GM18907 (cell line): ENCODE measurements at regions not wholly inside any gene's neighbourhood (a gene's known extent, or its start where the extent isn't known, plus 50 kb on each side); places are given as distances from the start of the nearest gene placed in this dataset.

ENCODE experiments used
- ATAC-seq: cut with Tn5 transposase; IDR thresholded peaks from one replicate; pipeline ENCODE4 v1.9.1; 2021; ENCODE audit warnings: mild to moderate bottlenecking, moderate library complexity; ENCODE audit not compliant: unreplicated experiment

- ATAC-seq, result no peak
Observed at GRCh38 chr2:12594590-12594989, 122.1 kb upstream of the TRIB2 start.

GRCh38 chr2:12596771-12597170, 120.0 kb upstream of the TRIB2 start:
- ATAC-seq, result no peak

DNA sequence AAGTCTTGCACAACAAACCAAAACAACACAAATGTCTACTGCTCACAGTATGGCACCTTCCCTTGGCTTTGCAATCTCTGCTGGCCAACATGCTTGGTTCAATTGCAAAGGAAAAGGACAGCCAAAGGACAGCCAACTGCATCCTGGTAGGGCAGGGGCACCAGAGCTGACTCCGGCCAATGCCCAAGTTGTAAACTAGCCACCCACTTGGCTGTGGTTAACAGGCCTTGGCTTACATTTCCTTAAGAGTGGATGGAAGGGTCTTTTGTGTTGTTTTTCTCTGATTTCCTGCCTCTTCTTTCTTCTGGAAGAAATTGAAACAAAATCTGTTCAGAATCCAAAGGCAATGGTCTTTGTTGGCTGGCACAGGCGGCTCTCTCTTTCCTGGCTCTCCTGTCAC, 119.1 kb upstream of the TRIB2 start:
- ATAC-seq, result no peak

DNA sequence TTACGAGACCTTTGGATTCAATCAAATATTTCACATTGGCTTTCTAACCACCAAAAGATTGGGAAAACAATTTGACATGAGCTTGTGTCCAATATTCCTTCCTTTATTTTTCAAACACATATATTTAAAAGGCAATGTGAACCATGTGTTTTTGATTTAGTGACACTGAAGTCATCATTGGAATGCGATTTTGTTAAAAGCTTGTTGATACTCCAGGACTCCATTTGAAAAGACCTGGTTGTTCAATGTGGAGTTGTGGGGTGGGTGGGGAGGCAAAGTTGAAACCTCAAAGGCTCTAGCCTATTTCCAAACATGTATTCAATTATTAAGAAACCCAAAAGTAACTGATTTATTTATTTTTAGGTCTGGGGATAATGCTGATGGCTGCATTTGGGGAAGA, 114.1 kb upstream of the TRIB2 start:
- ATAC-seq, result no peak

GRCh38 chr2:12603781-12604295, 112.9 kb upstream of the TRIB2 start:
- ATAC-seq, result no peak

DNA sequence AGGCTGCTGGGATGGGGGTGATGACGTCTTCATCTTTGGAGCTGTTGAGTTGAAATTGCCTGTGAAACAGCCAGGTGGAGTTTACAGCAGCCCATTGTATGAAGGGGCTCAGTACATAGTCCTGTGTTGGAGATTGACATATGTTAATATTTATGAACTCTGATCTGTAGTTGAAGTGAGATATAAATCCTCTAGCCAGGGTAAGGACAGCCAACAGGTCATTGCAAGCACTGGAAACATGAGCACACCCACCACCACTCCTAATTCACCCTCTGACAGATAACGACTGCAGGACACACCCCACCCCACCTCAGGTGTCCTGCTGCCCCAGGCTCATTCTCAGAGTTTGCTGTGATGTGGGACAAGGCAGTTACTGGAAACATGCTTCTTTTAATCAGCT, 112.4 kb upstream of the TRIB2 start:
- no peak for ATAC-seq

- no peak for ATAC-seq
Observed at GRCh38 chr2:12605366-12605765, 111.4 kb upstream of the TRIB2 start.

GRCh38 chr2:12605936-12606335, 110.8 kb upstream of the TRIB2 start:
- ATAC-seq, result no peak

DNA sequence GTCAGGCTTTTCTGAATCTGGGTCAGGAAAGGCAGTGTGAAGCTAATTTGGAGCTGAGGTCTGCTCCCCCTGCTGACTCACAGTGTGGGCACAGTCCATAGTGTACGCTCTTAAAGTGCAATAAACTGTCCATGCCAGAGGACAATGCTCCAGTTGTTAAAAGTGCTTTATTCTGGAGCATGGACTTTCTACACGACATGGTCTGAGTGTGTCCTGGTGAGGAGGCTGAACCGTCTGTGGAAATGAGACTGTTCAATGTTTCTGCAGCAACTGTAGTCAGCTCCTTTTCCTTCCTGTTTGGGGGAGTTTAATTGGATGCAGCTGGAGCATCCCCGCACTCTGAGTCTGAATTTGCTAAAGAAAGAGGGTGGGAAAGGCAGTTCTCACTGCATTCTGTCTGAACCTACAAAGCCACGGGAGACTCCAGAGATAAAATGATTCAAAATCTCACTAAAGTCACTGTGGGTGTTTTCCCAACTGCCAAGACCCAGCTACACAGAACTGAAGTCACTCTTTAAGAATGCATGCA, 110.2 kb upstream of the TRIB2 start:
- no peak for ATAC-seq

DNA sequence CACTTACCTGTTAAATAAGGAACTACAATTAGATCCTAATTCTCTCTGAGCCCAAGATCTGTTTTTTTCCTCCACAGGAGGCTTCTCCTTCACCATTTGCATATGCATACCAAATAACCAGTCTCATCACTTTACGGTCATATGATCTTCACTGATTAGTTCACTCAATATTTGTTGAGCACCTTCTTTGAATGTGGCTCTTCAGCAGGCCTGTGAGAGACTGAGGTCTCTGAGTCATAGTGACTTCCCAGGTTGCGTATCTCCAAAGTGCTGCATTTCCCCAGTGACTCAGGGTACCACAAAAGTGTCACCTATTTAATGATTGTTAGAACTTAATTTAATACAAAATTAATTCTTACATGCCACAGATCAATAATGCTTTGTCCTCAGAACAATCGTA, 108.8 kb upstream of the TRIB2 start:
- ATAC-seq, result no peak

DNA sequence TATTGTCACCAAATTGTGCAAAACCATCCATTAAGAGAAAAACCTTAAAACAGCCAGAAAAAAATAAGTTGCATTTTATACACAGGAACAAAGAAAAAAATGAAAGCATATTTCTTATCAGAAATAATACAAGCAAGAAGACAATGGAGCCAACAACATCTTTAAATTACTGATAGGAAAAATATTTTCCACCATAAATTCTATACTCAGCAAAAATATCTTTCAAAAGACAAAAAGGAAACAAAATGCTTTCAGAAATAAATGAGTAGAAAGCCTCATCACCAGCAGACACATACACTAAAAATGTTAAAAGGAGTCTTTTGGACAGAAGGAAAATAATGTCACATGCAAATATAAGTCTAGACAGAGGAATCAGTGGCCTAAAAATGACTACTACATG, 106.4 kb upstream of the TRIB2 start:
- no peak for ATAC-seq

GRCh38 chr2:12612168-12612567, 104.6 kb upstream of the TRIB2 start:
- no peak for ATAC-seq

GRCh38 chr2:12612671-12613070, 104.1 kb upstream of the TRIB2 start:
- no peak for ATAC-seq

- no peak for ATAC-seq
Observed at GRCh38 chr2:12613137-12613835, 103.5 kb upstream of the TRIB2 start.

- ATAC-seq, result no peak
Observed at GRCh38 chr2:12615509-12615908, 101.2 kb upstream of the TRIB2 start.

DNA sequence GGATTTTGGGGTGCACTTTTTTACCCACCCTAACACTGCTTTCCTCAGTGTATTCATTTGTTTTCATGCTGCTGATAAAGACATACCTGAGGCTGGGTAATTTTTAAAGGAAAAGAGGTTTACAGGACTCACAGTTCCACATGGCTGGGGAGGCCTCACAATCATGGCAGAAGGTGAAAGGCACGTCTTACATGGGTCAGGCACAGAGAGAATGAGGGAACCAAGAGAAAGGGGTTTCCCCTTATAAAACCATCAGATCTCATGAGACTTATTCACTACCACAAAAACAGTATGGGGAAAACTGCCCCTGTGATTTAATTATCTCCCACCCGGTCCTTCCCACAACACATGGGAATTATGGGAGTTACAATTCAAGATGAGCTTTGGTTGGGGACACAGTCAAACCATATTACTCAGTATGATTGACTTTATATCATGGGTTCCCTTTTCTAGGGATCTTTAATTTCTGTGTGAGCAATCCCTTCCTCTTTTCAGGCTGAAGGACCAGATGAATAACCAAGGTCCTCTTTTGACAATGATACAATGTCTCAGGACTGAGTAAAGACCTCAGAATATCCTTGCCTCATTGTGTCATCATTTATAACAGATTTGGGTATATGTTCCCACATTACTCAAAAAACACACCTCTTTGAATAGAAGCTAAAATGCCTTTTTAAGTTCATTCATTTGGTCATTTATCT, 100.1 kb upstream of the TRIB2 start:
- no peak for ATAC-seq

- ATAC-seq, result no peak
Observed at GRCh38 chr2:12617366-12617765, 99.4 kb upstream of the TRIB2 start.

GRCh38 chr2:12617853-12618252, 98.9 kb upstream of the TRIB2 start:
- ATAC-seq, result no peak

DNA sequence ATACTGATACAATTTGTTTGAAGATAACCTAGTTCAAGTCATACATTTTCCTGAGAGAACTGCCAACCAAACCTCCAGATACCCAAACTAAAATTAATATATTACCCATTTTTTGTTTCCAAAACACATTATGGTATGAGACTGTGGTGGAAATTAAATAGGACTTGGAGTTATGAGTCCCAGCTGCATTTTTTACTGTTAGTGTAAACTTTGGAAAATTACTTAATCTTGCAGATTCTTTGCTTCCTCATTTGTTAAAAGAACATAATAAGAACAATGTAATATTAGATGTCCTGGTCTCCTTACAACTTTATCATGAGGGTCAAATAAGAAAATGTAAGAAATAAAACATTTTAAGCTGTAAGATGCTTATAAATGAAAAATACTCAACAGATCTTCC, 98.2 kb upstream of the TRIB2 start:
- no peak for ATAC-seq

GRCh38 chr2:12619975-12620374, 96.8 kb upstream of the TRIB2 start:
- no peak for ATAC-seq

DNA sequence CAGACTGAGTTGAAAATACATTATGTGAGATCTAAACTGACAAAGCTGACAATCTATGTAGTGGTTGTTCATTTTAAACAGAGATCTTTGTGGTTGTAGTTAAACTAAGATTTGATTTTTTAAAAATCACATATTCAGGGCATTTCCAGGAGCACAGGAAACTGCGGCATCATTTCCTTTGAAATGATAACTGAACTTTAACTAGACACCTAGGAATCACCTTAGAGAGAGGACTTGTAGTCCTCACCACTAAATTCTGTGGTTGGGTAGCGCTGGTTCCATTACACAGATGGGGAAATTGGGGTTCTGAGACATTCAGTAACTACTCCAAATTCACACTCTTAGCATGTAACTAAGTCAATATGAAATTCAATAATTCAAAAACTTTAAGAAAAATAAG, 96.0 kb upstream of the TRIB2 start:
- ATAC-seq, result no peak

- ATAC-seq, result no peak
Observed at GRCh38 chr2:12623051-12623450, 93.7 kb upstream of the TRIB2 start.
